Natural killer cell (primary cell): ENCODE measurements at regions not wholly inside any gene's neighbourhood (a gene's known extent, or its start where the extent isn't known, plus 50 kb on each side); places are given as distances from the start of the nearest gene placed in this dataset.

Experiments used
- ATAC-seq, 3 donors: fragments of 150-1000 bp in 2 of 3; fragments of 200-7000 bp in 1 of 3; cut with Tn5 transposase; 1 replicate in 1 of 3; 2 replicates in 2 of 3; pipeline ENCODE4 v1.10.0; 2021; ENCODE audit warnings: mild to moderate bottlenecking in 2 of 3, moderate library complexity in 2 of 3
- DNase-seq, 2 donors: peaks; one replicate each; pipeline versions ENCODE4 v3.0.0 to v3.0.0-alpha.2; 2013 to 2021; ENCODE audit warnings: mixed read lengths in 1 of 2
- H3K27ac ChIP-seq: one replicate; pipeline ENCODE4 v1.5.1; 2013; ENCODE audit warnings: mild to moderate bottlenecking, low read length
- H3K27me3 ChIP-seq: one replicate; pipeline ENCODE4 v1.6.1; 2013; ENCODE audit warnings: low read length; ENCODE audit not compliant: control insufficient read depth, insufficient read depth
- H3K36me3 ChIP-seq: one replicate; pipeline ENCODE4 v1.6.1; 2013; ENCODE audit warnings: low read length; ENCODE audit not compliant: control insufficient read depth, insufficient read depth
- H3K4me1 ChIP-seq: one replicate; pipeline ENCODE4 v1.6.1; 2013; ENCODE audit warnings: low read length; ENCODE audit not compliant: control insufficient read depth, insufficient read depth
- H3K4me3 ChIP-seq: one replicate; pipeline ENCODE4 v1.5.1; 2013; ENCODE audit warnings: low read length
- H3K9me3 ChIP-seq: one replicate; pipeline ENCODE4 v1.6.1; 2013; ENCODE audit warnings: low read length; ENCODE audit not compliant: control insufficient read depth, insufficient read depth
- H3K27ac Mint-ChIP-seq, 2 donors: one replicate each; pipeline ENCODE4 v1.8.0; 2022; ENCODE audit warnings: mild to moderate bottlenecking in 2 of 2, mixed read lengths in 2 of 2, moderate library complexity in 1 of 2
- H3K27me3 Mint-ChIP-seq, 2 donors: one replicate each; pipeline ENCODE4 v1.8.0; 2022; ENCODE audit warnings: low read depth in 2 of 2, mixed read lengths in 2 of 2
- H3K36me3 Mint-ChIP-seq: one replicate; pipeline ENCODE4 v1.8.0; 2022; ENCODE audit warnings: mixed read lengths
- H3K4me1 Mint-ChIP-seq, 2 donors: one replicate each; pipeline ENCODE4 v1.8.0; 2022; ENCODE audit warnings: mixed read lengths in 2 of 2
- H3K4me3 Mint-ChIP-seq: one replicate; pipeline ENCODE4 v1.8.0; 2022; ENCODE audit warnings: mild to moderate bottlenecking, moderate library complexity, mixed read lengths
- H3K9me3 Mint-ChIP-seq, 2 donors: one replicate each; pipeline ENCODE4 v1.8.0; 2022; ENCODE audit warnings: mixed read lengths in 2 of 2
- WGBS: methylation state at CpG from one replicate; pipeline ENCODE4 v1.1.7; 2013; ENCODE audit warnings: missing lambda C conversion rate; ENCODE audit not compliant: insufficient coverage; 5-methylcytosine and 5-hydroxymethylcytosine counted together
- intact Hi-C: fragments of 100-400 bp; cut with micrococcal nuclease; formaldehyde crosslinking; loops from one replicate; pipeline ENCODE4 v1.14.2; 2022
- TF ChIP-seq, protein P1 (sequence below): fragments of 200-600 bp; IDR thresholded peaks from one replicate; pipeline ENCODE4 v1.8.0; 2022; ENCODE audit warnings: antibody characterized with exemption

GRCh38 chr3:68163968-68164367, 509.6 kb upstream of the SUCLG2 start:
- no peaks in the 10 kb centered on the region for H3K27me3 ChIP-seq
- H3K27me3 Mint-ChIP-seq = no peaks in the 10 kb centered on the region
- DNase-seq (no peak), ATAC-seq (no peak)
- H3K27ac ChIP-seq = no peak overlapping the region
- H3K9me3 Mint-ChIP-seq = peaks cover 0 to 3% of the 10 kb centered on the region in 2 donors
- H3K36me3 Mint-ChIP-seq = no peaks in the 10 kb centered on the region
- no peaks in the 10 kb centered on the region for H3K4me1 ChIP-seq
- 40% methylated on average over 1 of the region's 1 CpG for WGBS
- H3K36me3 ChIP-seq = no peaks in the 10 kb centered on the region
- TF ChIP-seq, protein P1, sequence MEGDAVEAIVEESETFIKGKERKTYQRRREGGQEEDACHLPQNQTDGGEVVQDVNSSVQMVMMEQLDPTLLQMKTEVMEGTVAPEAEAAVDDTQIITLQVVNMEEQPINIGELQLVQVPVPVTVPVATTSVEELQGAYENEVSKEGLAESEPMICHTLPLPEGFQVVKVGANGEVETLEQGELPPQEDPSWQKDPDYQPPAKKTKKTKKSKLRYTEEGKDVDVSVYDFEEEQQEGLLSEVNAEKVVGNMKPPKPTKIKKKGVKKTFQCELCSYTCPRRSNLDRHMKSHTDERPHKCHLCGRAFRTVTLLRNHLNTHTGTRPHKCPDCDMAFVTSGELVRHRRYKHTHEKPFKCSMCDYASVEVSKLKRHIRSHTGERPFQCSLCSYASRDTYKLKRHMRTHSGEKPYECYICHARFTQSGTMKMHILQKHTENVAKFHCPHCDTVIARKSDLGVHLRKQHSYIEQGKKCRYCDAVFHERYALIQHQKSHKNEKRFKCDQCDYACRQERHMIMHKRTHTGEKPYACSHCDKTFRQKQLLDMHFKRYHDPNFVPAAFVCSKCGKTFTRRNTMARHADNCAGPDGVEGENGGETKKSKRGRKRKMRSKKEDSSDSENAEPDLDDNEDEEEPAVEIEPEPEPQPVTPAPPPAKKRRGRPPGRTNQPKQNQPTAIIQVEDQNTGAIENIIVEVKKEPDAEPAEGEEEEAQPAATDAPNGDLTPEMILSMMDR = no peak
- no peaks in the 10 kb centered on the region for H3K4me1 Mint-ChIP-seq
- H3K9me3 ChIP-seq = no peaks in the 10 kb centered on the region
- H3K4me3 Mint-ChIP-seq = no peak overlapping the region
- H3K27ac Mint-ChIP-seq = no peak overlapping the region
- intact Hi-C loops = no loop called here
- H3K4me3 ChIP-seq = no peak overlapping the region

DNA sequence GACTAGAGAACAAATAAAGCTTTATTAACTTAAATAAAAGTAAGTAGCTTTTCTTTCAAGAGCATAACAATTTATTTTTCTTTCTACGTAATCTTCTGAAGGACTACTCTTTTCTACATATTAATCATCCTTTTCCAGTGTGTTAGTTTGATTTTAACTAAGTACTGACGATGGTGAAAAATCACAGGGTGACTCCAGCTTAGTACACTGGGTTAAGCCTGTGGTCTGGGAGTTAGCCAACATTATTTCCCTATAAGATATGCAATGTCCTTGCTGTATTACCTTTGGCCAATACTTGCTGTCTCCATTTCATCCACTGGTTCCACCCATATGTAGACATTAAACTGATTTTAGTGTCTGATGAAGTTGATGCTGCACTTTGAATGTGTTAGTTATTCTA, 508.6 kb upstream of the SUCLG2 start:
- TF ChIP-seq, protein P1 = no peak
- H3K36me3 Mint-ChIP-seq = no peaks in the 10 kb centered on the region
- DNase-seq (no peak), ATAC-seq (no peak)
- Histone ChIP-seq H3K27ac (no peak overlapping the region), H3K4me1 (no peaks in the 10 kb centered on the region), H3K4me3 (no peak overlapping the region), H3K27me3 (no peaks in the 10 kb centered on the region), H3K36me3 (no peaks in the 10 kb centered on the region), H3K9me3 (no peaks in the 10 kb centered on the region)
- H3K4me3 Mint-ChIP-seq = no peak overlapping the region
- H3K9me3 Mint-ChIP-seq = peaks cover 0 to 3% of the 10 kb centered on the region in 2 donors
- no peak overlapping the region for H3K27ac Mint-ChIP-seq
- WGBS = no CpG with 5 or more reads among the region's 2 CpGs
- H3K4me1 Mint-ChIP-seq = no peaks in the 10 kb centered on the region
- no peaks in the 10 kb centered on the region for H3K27me3 Mint-ChIP-seq
- intact Hi-C loops = no loop called here

- H3K4me1 ChIP-seq = no peaks in the 10 kb centered on the region
- H3K27ac ChIP-seq = no peak overlapping the region
- Mint-ChIP-seq H3K27ac (no peak overlapping the region), H3K36me3 (no peaks in the 10 kb centered on the region), H3K27me3 (no peaks in the 10 kb centered on the region), H3K4me1 (no peaks in the 10 kb centered on the region), H3K4me3 (no peak overlapping the region), H3K9me3 (peaks cover 0 to 3% of the 10 kb centered on the region in 2 donors)
- intact Hi-C loops = no loop called here
- no peak overlapping the region for H3K4me3 ChIP-seq
- no peak for ATAC-seq
- H3K27me3 ChIP-seq = no peaks in the 10 kb centered on the region
- TF ChIP-seq, protein P1 = no peak
- no peak for DNase-seq
- no peaks in the 10 kb centered on the region for H3K9me3 ChIP-seq
- no peaks in the 10 kb centered on the region for H3K36me3 ChIP-seq
Observed at GRCh38 chr3:68162644-68163043, 508.2 kb upstream of the SUCLG2 start.

DNA sequence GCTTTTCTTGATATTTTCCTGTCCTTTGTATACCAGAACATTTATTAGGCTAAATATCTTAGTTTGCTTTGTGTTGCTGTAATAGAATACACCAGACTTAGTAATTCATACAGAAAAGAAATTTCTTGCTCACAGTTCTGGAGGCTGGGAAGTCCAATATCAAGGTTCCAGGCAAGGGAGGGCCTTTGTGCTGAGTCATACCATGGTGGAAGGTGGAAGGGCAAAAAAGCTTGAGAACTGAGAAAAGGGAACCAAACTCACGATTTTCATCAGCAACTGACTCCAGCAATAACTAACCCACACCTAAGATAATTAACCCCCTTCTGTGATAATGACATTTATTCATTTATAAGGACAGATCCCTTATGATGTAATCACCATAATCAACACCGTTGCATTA, 496.9 kb upstream of the SUCLG2 start:
- no peaks in the 10 kb centered on the region for H3K27me3 Mint-ChIP-seq
- H3K9me3 Mint-ChIP-seq = peaks cover 0 to 5% of the 10 kb centered on the region in 2 donors
- Histone ChIP-seq H3K9me3 (no peaks in the 10 kb centered on the region), H3K4me3 (no peak overlapping the region), H3K27me3 (no peaks in the 10 kb centered on the region), H3K4me1 (no peaks in the 10 kb centered on the region), H3K27ac (no peak overlapping the region), H3K36me3 (no peaks in the 10 kb centered on the region)
- DNase-seq (no peak), ATAC-seq (no peak)
- H3K4me3 Mint-ChIP-seq = no peak overlapping the region
- TF ChIP-seq, protein P1 = no peak
- intact Hi-C loops = no loop called here
- WGBS = 56% methylated on average over 2 of the region's 2 CpGs
- no peak overlapping the region for H3K27ac Mint-ChIP-seq
- no peaks in the 10 kb centered on the region for H3K4me1 Mint-ChIP-seq
- H3K36me3 Mint-ChIP-seq = no peaks in the 10 kb centered on the region
